ENCODE measurements at regions not wholly inside any gene's neighbourhood (a gene's known extent, or its start where the extent isn't known, plus 50 kb on each side); places are given as distances from the start of the nearest gene placed in this dataset.

DNA sequence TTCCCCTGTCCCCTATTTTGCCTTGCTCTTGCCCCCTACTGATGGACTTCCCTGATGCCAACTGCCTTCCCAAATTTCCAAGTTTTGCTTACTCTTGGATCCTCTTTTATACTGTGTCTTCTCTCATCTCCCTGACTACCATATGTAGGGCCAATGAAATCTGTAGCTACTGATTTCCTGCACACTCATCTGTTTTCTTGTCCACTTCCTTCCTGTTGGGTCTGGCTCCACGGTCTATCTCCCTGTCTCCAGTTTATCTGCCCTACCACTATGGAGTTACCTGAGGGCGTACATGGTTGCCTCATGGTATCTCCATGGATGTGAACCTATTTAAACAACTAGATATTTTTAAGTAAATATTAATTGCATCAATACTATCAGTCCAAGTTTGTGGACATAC lies 140.3 kb upstream of the MCHR2 start:
- no peak for DNase-seq (ENCODE audit: low read depth)

DNA sequence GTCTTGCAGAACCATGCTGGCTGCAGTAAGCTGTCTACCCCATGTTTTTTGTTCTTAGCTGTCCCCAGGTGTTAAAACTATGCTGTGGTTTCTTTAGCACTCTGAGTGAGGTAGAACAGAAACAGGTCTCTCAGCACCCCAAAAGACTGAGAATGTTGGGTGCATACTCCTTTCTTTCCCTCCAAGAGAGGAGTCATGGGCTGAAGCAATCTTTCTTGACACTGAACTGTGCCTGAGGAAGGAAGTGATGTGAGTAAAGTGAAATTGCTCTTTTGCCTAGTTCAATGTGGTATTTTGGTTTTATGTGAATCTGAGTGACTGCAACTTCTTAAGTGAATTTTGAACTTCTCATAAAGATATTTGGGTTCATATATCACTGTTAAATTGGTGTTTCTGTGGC lies 138.0 kb upstream of the MCHR2 start:
- no peak for DNase-seq (ENCODE audit: low read depth)

DNA sequence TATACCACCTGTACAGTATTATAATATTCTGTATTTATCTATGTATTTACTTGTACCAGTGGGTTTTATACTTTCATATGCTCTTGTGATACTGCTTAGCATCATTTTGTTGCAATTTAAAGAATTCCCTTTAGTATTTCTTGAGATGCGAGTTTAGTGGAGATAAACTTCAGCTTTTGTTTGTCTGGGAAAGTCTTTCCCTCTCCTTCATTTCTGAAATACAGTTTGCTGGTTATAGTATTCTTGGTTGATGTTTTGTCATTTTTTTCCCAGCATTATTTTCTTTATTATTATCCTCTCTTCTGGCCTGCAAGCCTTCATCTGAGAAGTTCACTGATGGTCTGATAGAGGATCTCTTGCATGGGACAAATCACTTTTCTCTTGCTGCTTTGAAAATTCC lies 136.6 kb upstream of the MCHR2 start:
- no peak for DNase-seq (ENCODE audit: low read depth)

DNA sequence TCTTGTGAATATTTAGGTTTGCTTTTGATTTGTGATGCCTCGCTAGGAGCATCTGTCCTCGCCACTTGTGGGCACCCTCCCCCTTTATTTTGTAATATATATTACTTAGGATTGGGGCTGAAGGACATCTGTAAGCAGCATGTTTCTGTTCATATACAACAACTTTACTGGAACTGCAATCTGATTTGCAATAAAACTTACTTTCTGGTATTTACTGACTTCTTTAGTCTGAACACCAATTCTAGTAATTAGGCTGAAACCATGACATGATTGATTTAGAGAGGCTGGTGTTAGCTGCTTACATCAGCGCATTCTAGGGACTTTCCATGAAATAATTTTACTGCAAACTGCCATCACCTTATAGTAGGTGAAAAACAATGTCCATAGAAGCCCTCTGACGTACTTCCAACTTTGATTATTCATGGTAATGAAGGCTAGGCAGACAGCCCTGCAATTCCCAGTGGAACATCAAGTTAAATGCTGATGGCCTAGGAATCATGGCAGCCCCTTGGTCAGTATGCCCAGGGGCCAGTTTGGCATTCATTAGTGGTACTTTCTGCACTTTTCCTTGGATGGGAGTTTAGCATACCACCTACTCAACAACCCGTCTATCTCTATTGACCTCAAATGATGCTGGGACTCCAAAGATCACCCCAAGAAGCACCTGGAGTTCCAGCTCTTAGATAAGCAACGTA lies 132.9 kb upstream of the MCHR2 start:
- no peak for DNase-seq (ENCODE audit: low read depth)

DNA sequence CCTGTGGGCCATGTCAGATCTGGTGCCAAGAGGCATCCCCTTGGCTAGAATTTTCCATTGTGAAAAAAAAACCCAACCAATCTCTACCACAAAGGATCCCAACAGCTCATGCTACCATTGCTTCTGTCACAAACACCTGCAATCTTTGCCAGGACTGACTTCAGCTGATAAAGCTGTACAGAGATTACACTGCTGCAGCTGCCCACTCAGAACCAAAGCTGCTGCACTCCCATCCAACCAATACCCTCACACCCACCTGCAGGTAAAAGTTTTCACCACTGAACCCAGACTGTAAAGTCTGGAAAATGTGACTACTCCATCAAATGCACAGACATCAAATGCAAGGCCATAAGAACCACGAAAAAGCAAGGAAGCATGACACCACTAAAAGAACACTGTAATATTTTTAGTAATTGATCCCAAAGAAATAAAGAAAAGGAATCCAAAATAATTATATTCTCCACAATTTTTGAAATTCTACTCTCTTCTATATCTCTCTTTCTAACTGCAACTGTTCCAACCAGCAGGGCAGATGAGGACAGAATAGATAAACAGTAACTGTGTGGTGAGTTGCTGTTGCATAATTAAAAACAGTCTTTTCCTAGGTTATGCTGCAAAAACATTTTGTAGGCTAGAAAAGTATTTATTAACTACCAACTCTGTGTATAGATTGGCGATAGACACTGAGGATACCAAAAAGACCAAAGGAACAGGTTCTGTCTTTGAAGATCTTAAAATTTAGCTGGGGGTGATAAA lies 128.0 kb upstream of the MCHR2 start:
- DNase-seq (ENCODE audit: low read depth), result no peak

DNA sequence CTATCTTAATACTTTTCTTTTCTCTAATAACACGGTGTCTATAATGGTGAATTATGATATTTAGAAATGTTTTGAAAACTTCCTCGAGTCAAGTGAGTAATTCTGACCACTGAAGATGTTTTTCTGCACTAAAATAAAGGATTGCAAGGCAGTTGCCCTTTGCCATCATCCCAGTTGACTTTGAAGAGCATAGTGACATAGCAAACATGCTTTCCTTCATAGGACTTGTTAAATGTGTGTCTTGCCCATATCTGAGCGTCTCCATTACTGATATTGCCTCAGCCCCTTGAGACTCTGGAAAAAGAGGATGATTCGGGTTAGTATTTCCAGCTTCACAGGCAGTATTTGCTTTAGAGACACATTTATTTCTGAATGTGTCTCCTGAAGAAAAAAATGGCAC lies 125.2 kb upstream of the MCHR2 start:
- DNase-seq (ENCODE audit: low read depth), result no peak

DNA sequence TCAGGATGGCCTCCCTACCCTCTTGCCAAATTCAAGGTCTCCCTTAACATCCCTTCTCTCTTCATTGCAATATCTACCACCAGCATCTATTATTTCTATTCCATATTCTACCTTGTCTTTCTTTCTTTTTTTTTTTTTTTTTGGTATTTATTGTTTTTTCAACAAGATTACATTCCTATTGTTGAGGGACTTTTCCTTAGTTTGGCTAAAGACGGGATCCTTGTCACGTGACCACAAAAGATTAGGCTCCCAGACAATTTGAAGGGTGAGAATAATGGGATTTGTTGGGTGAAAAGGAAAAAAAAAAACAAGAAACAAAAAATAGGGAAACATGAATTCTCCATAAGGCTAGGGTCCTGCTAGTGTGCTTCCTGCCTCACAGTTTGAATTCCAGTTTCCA lies 124.3 kb upstream of the MCHR2 start:
- DNase-seq (ENCODE audit: low read depth), result no peak

DNA sequence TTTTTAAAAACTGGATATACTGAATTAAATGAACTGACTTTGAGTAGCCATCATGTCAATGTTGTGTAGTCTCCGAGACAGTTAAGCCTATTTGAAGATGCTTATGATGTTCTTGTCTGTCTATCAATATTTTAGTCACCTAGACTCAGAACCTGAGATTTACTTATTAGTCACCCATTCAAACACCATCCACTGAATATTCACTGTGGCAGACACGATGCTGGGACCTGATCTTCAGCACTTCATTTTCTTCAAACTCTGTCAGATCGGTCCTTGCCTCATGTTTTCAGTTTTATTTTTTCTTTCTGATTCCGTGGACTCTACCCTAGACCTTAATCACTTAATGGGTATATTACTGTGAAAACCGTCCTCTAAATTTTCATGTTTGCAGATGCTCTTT lies 123.7 kb upstream of the MCHR2 start:
- DNase-seq (ENCODE audit: low read depth), result no peak

DNA sequence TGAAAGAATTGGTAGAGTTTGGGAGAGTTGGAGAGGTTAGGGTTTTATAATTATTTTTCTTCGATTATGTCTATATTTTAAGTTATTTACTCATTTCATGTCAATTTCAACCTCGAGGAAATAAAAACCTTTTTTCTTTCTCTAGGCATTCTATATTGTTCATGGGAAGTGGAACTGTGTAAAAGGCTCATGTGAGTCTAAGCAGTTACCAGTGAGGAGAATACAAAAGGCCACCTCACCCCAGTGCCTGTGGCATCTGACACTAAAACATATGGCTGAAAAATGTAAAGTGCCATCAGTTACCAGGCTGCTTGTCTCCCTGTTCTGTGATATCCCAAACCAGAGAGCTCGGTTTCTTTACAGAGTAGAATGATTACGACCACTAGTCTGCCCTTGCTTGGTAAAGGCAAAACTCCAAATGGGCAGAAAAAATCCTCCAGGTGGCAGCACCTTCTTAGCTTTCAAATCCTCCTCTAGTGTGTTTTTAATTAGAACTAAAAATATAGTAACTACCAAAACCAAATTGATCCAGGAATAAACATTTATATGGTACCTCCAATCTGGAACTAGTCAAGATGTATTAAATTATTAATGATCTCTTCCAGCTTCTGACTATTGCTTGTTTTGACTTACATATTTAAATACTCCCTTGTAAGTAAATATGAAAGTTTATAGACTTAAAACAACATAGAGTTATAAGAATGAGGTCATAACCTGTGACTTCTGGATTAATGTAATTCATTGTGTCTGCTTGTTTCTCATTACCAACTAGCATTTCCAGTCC lies 122.6 kb upstream of the MCHR2 start:
- DNase-seq (ENCODE audit: low read depth), result no peak

DNA sequence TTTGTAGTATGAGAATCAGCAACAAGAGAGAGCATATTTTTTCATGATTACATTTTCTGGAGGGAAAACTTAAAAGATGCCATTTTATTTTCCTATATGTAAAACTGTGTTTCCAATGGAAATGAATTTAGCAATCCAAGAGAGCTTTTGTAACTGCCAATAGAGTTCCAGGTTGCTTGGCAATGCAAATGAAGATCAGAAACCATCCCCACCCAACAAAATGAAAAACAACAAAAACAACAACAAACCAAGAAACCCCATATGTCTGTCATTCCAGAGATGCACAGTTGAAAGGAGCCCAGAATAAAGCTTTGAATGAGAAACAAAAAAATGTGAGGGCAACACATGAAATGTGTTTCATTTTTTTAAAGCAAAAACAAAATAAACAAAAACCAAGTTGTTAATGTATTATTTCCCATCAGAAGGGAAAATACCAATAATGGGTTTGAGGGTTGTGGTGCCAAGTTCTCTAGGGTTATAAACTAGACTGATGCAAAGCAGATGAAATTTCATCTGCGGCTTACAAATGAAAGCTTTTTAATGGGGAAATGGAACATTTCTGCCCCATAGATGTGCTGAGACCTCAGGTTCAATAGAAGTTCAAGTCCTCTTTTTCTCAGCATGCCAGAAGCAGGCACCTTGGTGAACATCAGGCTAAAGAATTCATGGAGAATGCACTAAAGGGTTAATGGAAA lies 121.5 kb upstream of the MCHR2 start:
- DNase-seq (ENCODE audit: low read depth), result no peak

DNA sequence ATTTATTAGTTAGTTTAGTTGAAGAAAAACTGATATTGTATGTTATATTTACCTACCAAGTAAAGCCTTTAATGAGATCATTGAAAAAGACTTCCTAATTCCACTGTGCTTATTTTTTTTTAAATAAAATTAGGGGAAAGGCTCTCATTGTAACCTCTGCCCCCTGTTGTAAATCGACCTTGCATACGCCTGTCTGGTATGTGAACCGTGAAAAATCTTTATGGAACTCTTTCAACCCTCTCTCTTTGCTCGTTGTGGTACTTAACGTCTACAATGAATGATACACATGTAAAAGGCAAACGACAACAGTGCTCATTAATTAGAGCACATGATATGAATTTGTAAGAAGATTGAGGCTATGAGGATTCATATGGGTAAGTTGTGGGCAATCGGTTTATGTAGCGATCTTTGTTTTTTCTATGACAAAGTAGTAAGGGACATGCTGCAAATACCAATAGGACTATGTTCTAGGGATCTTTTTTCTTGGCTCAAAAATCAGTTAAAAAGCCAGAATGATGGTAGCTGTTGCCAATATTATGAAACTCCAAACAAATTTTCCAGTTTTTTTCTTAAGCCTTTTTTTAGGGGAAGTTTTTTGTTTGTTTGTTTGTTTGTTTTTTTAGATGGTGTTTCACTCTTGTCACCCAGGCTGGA lies 119.0 kb upstream of the MCHR2 start:
- no peak for DNase-seq (ENCODE audit: low read depth)

DNA sequence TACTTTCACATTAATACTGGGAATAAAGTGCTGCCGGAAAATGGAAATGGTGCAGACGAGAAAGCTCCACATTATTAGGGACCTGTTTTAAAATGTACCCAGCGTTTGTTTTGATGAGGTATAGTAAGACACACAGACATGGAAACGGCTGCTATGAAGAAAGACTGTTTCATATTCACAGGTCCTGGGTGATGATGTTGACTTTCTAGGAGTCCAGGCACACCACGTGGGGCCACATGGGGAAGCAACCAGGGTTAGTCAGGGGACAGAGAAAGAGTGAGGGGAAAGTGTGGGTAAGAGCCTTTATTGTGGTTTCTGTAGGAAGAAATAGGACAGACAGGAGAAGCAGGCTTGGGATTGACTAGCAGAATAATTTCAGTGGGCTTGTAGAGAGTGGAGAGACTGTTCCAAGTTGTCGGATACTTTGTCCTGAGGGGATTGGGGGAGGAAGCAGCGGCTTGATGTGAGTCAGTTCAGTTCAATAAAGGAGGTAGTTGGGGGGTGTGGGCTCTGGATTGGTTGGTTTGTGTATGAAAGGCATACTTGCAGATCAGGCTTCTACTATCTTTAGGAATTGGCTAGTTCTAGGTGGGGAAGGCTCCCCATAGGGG lies 112.0 kb upstream of the MCHR2 start:
- no peak for DNase-seq (ENCODE audit: low read depth)

DNA sequence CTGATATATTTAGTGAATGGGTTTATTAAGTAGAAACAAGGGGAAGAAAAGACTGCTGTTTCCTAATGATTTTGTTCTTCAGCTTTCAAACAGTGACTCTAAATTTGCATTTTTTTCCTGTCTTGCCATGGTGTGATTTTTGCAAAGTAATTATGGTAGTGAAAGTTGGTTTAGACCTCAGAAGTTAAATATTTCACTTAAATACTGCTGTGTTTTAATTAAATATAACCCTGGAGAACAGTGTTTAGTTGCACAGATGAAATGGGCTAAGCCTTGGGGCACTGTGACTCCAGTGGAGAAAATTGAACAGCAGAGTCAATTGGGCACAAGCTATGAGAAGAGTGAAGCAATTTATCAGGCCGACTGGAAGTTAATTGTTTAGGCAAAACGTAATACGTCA lies 111.1 kb upstream of the MCHR2 start:
- DNase-seq (ENCODE audit: low read depth), result no peak

DNA sequence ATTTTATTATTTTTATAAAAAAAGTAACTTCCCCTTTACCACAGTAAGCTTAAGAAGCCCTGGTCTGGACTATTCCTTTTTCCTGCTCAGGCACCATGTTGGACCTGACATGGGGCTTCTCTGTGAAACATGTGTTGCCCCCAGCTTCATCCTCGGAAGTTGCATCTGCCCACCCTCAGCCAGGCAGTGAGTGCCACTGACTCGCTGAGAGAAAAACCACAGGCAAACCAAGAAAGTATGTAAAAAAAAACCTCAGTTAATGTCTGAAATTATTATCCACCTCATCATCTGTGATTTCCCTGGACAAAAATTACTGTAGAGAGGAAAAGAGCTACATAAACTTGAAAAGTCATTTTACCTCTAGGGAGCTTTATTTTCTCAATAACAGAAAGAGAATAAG lies 109.9 kb upstream of the MCHR2 start:
- DNase-seq (ENCODE audit: low read depth), result no peak

DNA sequence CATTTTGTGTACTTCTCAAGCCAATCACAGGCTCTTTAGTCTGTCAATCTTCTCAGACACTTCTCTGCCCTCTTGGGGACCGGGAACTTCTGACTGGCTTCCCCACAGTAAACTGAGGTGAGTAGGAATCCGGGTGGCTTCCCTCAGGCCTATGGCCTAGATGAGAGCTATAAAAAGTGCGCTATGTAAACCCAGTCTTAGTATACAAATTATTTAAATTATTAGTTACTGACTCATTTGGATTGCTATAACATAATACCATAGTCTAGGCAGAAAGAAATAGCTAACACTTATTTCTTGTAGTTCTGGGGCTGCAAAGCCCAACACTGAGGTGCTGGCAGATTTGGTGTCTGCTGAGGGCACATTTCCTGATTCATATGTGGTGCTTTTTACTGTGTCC lies 109.2 kb upstream of the MCHR2 start:
- no peak for DNase-seq (ENCODE audit: low read depth)

DNA sequence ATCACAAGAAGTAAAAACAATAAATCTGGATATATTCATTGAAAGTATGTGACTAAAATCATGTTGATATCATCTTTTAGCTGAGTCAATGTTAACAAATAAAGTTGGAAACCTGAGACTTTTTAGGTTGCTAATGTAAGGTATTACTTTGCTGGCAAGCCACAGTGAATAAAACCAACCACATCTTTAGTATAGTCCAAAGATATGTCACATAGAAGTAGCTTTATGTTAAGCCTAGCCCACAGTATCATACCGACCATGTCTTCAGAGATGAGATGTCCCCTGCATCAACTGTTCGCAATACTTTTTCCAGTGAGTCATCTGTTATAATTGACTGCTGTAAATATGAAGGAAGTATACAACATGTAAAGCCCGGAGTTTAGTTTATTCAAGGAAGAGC lies 107.6 kb upstream of the MCHR2 start:
- no peak for DNase-seq (ENCODE audit: low read depth)

DNA sequence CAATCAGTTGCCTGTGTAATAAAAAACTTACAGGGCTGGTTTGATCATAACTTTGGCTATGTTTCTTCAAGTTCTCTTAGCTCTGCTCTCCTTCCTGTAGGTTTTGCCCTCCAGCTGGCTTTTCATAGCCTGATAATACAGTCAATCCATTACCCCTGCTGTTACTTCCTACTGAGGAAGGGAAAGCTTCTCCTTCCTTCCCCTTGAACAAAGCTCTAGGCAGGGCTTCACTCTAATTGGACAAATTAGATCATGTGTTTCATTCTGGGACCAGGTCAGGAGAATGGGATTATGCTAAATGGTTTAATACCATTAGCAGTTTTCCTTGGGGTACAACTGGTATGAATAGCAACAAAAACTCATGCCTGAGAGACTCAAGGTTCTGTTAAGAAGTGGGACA lies 106.8 kb upstream of the MCHR2 start:
- DNase-seq (ENCODE audit: low read depth), result no peak

DNA sequence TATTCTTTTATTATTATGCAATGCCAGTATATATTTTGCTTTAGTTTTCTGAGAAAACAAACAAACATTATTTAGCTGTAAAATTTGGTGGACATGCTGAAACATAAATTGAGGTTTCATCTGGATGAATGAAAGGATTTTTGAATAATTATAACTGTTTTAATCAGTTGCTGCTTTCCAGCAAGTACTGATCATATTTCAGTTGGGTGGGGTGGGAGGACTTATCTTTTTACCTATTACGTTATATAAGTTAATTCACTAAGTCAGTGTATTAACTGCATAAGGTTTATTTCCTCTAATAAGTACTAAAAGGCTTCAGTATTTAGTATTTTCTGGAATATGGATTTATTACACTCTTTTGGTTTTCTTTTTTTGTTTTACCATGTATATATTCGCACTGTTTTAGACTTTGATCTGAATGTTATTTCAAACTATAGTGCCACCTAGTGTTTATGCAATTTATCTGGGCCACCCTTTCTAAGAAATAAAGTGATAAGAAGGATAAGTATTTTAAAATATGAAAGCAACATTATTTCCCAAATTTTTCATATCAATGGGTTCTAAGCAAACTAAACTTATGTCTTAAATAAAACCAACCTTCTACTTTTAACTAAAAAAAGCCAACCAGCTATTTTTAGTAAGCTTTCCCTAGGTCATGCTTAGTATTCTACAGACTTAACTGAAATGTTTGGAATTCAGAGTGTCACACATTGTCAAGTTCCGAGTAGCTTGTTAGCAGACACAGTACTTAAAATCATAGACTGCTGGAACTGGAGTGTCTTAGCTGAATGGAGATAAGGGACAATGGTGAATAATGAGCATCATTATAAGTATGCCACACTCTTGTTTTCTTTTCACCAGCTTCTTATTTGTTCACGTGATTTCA lies 105.4 kb upstream of the MCHR2 start:
- no peak for DNase-seq (ENCODE audit: low read depth)

DNA sequence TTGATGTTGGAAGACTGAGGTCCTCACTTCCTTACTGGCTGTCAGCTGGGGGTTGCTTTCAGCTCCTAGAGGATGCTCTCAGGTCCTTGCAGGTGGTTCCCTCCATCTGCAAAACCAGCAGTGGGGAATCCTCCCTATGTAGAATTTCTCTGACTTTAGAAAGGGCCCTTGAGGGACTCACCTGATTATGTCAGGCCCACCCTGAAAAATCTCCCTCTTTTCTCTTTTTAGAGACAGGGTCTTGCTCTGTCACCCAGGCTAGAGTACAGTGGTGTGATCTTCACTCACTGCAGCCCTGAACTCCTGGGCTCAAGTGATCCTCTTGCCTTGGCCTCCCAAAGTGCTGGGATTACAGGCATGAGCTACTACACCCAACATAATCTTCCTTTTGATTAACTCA lies 102.9 kb upstream of the MCHR2 start:
- DNase-seq (ENCODE audit: low read depth), result no peak

DNA sequence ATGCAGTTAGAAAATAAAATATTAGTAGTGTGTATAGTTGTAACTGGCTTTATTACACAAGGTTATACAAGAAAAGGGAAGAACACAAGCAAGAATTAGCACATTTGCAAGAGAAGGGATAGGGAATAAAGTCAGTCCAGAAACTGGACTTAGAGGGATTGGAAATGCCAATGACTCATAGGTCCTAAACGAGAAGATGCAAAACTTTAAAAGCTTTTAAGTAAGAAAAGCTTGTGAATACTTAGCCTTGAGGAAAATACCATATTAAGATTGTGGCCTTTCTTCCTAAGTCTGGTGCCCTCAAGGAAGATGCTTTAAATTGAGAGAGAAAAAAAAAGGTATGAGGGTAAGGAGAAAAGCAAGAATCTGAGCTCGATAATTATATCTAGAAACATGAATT lies 102.3 kb upstream of the MCHR2 start:
- DNase-seq (ENCODE audit: low read depth), result no peak

DNA sequence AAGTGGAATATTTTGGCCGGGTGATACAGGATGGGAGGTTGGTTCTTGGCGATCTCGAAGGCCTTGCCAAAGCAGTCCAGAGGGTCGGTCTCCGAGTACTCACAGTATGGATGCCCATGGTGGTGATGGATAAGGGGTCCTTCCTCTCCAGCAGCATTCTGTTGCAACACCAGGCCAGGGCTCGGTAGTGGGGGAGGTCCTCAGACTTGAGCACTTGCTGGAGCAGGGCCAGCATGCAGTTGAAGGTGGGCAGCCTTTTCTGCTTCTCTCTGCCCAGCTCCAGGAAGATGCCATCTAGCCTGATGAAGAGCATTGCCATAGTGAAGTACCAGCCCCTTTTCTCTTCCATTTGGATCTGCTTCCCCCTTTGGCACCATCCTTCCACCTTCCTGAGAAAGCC lies 99.4 kb upstream of the MCHR2 start:
- no peak for DNase-seq (ENCODE audit: low read depth)

Data from CMK (cell line).